ENCODE measurements at regions not wholly inside any gene's neighbourhood (a gene's known extent, or its start where the extent isn't known, plus 50 kb on each side); places are given as distances from the start of the nearest gene placed in this dataset.
"Not testable (repeated sequence)": the region's sequence is repeated elsewhere in the genome, so short reads cannot be mapped to it uniquely, and the experiment has no call there.

DNA sequence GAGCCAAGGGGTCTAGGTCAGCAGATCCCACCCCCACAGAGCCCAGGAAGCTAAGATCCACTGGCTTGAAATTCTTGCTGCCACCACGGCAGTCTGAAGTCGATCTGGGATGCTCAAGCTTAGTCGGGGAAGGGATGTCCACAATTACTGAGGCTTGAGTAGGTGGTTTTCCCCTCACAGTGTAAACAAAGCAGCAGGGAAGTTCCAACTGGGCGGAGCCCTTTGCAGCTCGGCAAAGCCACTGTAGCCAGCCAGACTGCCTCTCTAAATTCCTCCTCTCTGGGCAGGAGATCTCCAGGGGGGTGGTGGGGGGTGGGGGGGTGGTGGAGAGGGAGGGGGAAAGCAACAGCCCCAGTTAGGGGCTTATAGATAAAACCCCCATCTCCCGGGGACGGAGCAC lies 419.5 kb downstream of the NUP35 start:
- intact Hi-C loops (cut with micrococcal nuclease), result no loop called here
- H3K9me2 ChIP-seq (replicated peaks; ENCODE audit: low read length), result no peaks in the 10 kb centered on the region
- H4K20me1 ChIP-seq (ENCODE audit: low read length), result no peaks in the 10 kb centered on the region
- DNase-seq, result peak; percentile 41
- H3K4me3 ChIP-seq (ENCODE audit: low read length), result no peak overlapping the region
- no peak overlapping the region for H3K27ac ChIP-seq (ENCODE audit: low read length)
- 0 out of 2 replicates have a peak overlapping the region, but pooled peaks have one; percentile 28 for H3K4me2 ChIP-seq (ENCODE audit: low read length)
- no peaks in the 10 kb centered on the region for H3F3A ChIP-seq (ENCODE audit: low read length, unreplicated experiment)
- H3K27me3 ChIP-seq (ENCODE audit: low read length), result no peaks in the 10 kb centered on the region
- TF ChIP-seq, protein P1, sequence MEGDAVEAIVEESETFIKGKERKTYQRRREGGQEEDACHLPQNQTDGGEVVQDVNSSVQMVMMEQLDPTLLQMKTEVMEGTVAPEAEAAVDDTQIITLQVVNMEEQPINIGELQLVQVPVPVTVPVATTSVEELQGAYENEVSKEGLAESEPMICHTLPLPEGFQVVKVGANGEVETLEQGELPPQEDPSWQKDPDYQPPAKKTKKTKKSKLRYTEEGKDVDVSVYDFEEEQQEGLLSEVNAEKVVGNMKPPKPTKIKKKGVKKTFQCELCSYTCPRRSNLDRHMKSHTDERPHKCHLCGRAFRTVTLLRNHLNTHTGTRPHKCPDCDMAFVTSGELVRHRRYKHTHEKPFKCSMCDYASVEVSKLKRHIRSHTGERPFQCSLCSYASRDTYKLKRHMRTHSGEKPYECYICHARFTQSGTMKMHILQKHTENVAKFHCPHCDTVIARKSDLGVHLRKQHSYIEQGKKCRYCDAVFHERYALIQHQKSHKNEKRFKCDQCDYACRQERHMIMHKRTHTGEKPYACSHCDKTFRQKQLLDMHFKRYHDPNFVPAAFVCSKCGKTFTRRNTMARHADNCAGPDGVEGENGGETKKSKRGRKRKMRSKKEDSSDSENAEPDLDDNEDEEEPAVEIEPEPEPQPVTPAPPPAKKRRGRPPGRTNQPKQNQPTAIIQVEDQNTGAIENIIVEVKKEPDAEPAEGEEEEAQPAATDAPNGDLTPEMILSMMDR (conservative IDR thresholded peaks at IDR 0.05; ENCODE audit: low read depth, low read length), result no peak
- no peak for TF ChIP-seq EZH2phosphoT487 (IDR thresholded peaks at IDR 0.05; ENCODE audit: borderline replicate concordance, low read length)
- TF ChIP-seq EZH2 (IDR thresholded peaks at IDR 0.05; ENCODE audit: low read length, unreplicated experiment), result no peak
- no peaks in the 10 kb centered on the region for H3K79me2 ChIP-seq (ENCODE audit: low read length)
- ChIA-PET CTCF (no interaction called here), POLR2A (ENCODE audit: unreplicated experiment) (no interaction called here)
- H2AFZ ChIP-seq (ENCODE audit: low read length), result no peak overlapping the region
- no TSS peak for BruUV-seq (replicated peaks)
- H3K9me3 ChIP-seq (ENCODE audit: low read length), result no peaks in the 10 kb centered on the region
- no peaks in the 10 kb centered on the region; the same call in 1 of the 2 replicates for H3K4me1 ChIP-seq (ENCODE audit: insufficient read depth, low read length)
- H3K36me3 ChIP-seq (ENCODE audit: low read depth, low read length), result no peaks in the 10 kb centered on the region
- no peak for ATAC-seq
- no peak overlapping the region for H3K9ac ChIP-seq (ENCODE audit: low read length)

DNA sequence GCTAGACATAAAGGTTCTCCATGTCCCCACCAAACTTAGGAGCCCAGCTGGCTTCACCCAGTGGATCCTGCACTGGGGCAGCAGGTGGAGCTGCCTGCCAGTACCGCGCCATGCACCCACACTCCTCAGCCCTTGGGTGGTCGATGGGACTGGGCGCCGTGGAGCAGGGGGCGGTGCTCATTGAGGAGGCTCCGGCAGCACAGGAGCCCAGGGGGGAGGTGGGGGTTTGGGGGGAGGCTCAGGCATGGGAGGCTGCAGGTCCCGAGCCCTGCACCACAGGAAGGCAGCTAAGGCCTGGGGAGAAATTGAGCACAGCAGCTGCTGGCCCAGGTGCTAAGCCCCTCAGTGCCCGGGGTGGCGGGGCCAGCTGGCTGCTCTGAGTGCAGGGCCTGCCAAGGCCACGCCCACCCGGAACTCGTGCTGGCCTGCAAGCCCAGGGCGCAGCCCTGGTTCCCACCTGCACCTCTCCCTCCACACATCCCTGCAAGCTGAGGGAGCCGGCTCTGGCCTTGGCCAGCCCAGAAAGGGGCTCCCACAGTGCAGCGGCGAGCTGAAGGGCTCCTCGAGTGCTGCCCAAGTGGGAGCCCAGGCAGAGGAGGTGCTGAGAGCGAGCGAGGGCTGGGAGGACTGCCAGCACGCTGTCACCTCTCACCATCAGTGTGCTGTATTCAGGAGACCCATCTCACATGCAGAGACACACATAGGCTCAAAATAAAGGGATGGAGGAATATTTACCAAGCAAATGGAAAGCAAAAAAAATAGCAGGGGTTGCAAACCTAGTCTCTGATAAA lies 422.5 kb downstream of the NUP35 start:
- H3K9me3 ChIP-seq (ENCODE audit: low read length); H3K4me3 ChIP-seq (ENCODE audit: low read length); H3K9me2 ChIP-seq (replicated peaks; ENCODE audit: low read length); H3K27me3 ChIP-seq (ENCODE audit: low read length); CTCF ChIA-PET; H3K79me2 ChIP-seq (ENCODE audit: low read length); POLR2A ChIA-PET (ENCODE audit: unreplicated experiment); H3K4me2 ChIP-seq (ENCODE audit: low read length); H3K9ac ChIP-seq (ENCODE audit: low read length); H3K27ac ChIP-seq (ENCODE audit: low read length); ATAC-seq; H4K20me1 ChIP-seq (ENCODE audit: low read length); H2AFZ ChIP-seq (ENCODE audit: low read length); H3K4me1 ChIP-seq (ENCODE audit: insufficient read depth, low read length); DNase-seq; intact Hi-C loops (cut with micrococcal nuclease); H3F3A ChIP-seq (ENCODE audit: low read length, unreplicated experiment); H3K36me3 ChIP-seq (ENCODE audit: low read depth, low read length); BruUV-seq (replicated peaks): not testable (repeated sequence)

DNA sequence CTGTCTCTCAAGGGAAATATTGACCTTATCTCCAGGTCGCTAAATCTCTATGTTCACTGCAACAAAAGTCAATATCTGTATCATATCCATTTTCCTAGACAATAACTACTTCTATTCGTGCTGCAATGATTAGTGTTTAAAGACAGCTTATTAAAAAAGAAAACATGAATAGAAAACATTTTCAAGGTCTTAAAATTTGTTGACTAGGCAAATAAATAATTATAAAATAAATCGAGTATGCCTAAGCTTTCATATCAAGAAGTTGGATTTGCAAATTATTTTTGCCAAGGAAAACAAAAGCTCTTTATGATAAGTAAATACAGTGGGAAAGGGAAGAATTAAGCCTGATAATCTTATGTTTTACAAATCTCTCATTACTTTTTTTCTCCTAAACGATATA lies 428.5 kb downstream of the NUP35 start:
- ATAC-seq (no peak), DNase-seq (no peak)
- intact Hi-C loops (cut with micrococcal nuclease), result no loop called here
- Histone ChIP-seq H3K4me3 (ENCODE audit: low read length) (no peak overlapping the region), H3K4me2 (ENCODE audit: low read length) (no peak overlapping the region), H2AFZ (ENCODE audit: low read length) (no peak overlapping the region), H3K27ac (ENCODE audit: low read length) (no peak overlapping the region), H3K9me3 (ENCODE audit: low read length) (no peaks in the 10 kb centered on the region), H3K9me2 (replicated peaks; ENCODE audit: low read length) (no peaks in the 10 kb centered on the region), H3F3A (ENCODE audit: low read length, unreplicated experiment) (no peaks in the 10 kb centered on the region), H3K27me3 (ENCODE audit: low read length) (no peaks in the 10 kb centered on the region), H4K20me1 (ENCODE audit: low read length) (no peaks in the 10 kb centered on the region), H3K9ac (ENCODE audit: low read length) (no peak overlapping the region), H3K79me2 (ENCODE audit: low read length) (no peaks in the 10 kb centered on the region), H3K4me1 (ENCODE audit: insufficient read depth, low read length) (no peaks in the 10 kb centered on the region), H3K36me3 (ENCODE audit: low read depth, low read length) (no peaks in the 10 kb centered on the region)
- ChIA-PET POLR2A (ENCODE audit: unreplicated experiment) (no interaction called here), CTCF (no interaction called here)
- TF ChIP-seq EZH2phosphoT487 (IDR thresholded peaks at IDR 0.05; ENCODE audit: borderline replicate concordance, low read length), result no peak
- no peak for TF ChIP-seq EZH2 (IDR thresholded peaks at IDR 0.05; ENCODE audit: low read length, unreplicated experiment)
- TF ChIP-seq, protein P1 (conservative IDR thresholded peaks at IDR 0.05; ENCODE audit: low read depth, low read length), result no peak
- BruUV-seq (replicated peaks), result no TSS peak
